CD4-positive, alpha-beta T cell (primary cell): ENCODE measurements at regions not wholly inside any gene's neighbourhood (a gene's known extent, or its start where the extent isn't known, plus 50 kb on each side); places are given as distances from the start of the nearest gene placed in this dataset.

ENCODE experiments used
- ATAC-seq: fragments of 200-7000 bp; cut with Tn5 transposase; one replicate; pipeline ENCODE4 v1.10.0; 2022; ENCODE audit warnings: mild to moderate bottlenecking; ENCODE audit not compliant: poor library complexity
- CTCF ChIA-PET: fragments of 350-600 bp; sonication (Branson Sonifier 250); formaldehyde crosslinking; loops from one replicate; lab custom pipeline; 2021; ENCODE audit warnings: antibody characterized with exemption, inconsistent platforms; lab: Charles Lee
- POLR2A ChIA-PET: fragments of 350-600 bp; sonication (Branson Sonifier 250); formaldehyde crosslinking; loops from one replicate; lab custom pipeline; 2021; ENCODE audit warnings: antibody characterized with exemption, inconsistent platforms; lab: Charles Lee
- DNase-seq, 14 experiments: peaks; one replicate each; pipeline ENCODE4 v3.0.0-alpha.2; 2013 to 2020; ENCODE audit warnings: mixed read lengths in 2 of 14
- H3K27ac ChIP-seq, 2 donors: one replicate each; pipeline versions ENCODE4 v1.5.1 to v1.7.0; 2013; ENCODE audit warnings: low read length in 2 of 2, low read depth in 1 of 2, mild to moderate bottlenecking in 1 of 2
- H3K27me3 ChIP-seq, 2 experiments: 1 replicate in 1 of 2; 2 replicates in 1 of 2; pipeline versions ENCODE4 v1.6.1 to v1.7.0; 2013; ENCODE audit warnings: low read length in 2 of 2, control low read depth in 1 of 2, mild to moderate bottlenecking in 1 of 2, moderate library complexity in 1 of 2; ENCODE audit not compliant: insufficient read depth in 2 of 2, control insufficient read depth in 1 of 2
- H3K36me3 ChIP-seq: one replicate; pipeline ENCODE4 v1.6.1; 2013; ENCODE audit warnings: low read length, control low read depth; ENCODE audit not compliant: insufficient read depth
- H3K4me1 ChIP-seq: one replicate; pipeline ENCODE4 v1.6.1; 2013; ENCODE audit warnings: low read length, control low read depth; ENCODE audit not compliant: insufficient read depth
- H3K4me3 ChIP-seq: one replicate; pipeline ENCODE4 v1.5.1; 2013; ENCODE audit warnings: mild to moderate bottlenecking, low read length, moderate library complexity
- H3K9me3 ChIP-seq, 2 experiments: 1 replicate in 1 of 2; 2 replicates in 1 of 2; pipeline versions ENCODE4 v1.6.1 to v1.7.0; 2013; ENCODE audit warnings: low read length in 2 of 2, mild to moderate bottlenecking in 2 of 2, control low read depth in 1 of 2, moderate library complexity in 1 of 2; ENCODE audit not compliant: control insufficient read depth in 1 of 2, insufficient read depth in 1 of 2
- H3K27ac Mint-ChIP-seq: one replicate; pipeline ENCODE4 v1.8.0; 2020; ENCODE audit warnings: mixed read lengths
- H3K27me3 Mint-ChIP-seq: one replicate; pipeline ENCODE4 v1.8.0; 2021; ENCODE audit warnings: mixed read lengths
- H3K36me3 Mint-ChIP-seq: one replicate; pipeline ENCODE4 v1.8.0; 2021; ENCODE audit warnings: low read depth, mixed read lengths
- H3K4me1 Mint-ChIP-seq: one replicate; pipeline ENCODE4 v1.8.0; 2021; ENCODE audit warnings: low read depth, mixed read lengths
- H3K4me3 Mint-ChIP-seq: one replicate; pipeline ENCODE4 v1.8.0; 2020; ENCODE audit warnings: mild to moderate bottlenecking, mixed read lengths
- H3K9me3 Mint-ChIP-seq: one replicate; pipeline ENCODE4 v1.8.0; 2020; ENCODE audit warnings: mixed read lengths
- CTCF ChIP-seq: fragments of 200-600 bp; IDR thresholded peaks from one replicate; pipeline ENCODE4 v1.8.0; 2022; ENCODE audit warnings: antibody characterized with exemption, mild to moderate bottlenecking
- intact Hi-C, 2 experiments: fragments of 100-400 bp; cut with DNase I in 1 of 2; cut with micrococcal nuclease in 1 of 2; formaldehyde crosslinking; loops; one replicate each; pipeline versions ENCODE4 v1.15.1 to v1.9.0; 2023 to 2025; cut with DNase I, micrococcal nuclease

GRCh38 chr16:88301886-88302285, 80.9 kb upstream of the ZNF469 start:
- Histone ChIP-seq H3K36me3 (no peaks in the 10 kb centered on the region), H3K27ac (no peak overlapping the region), H3K27me3 (peaks cover 0 to 3% of the 10 kb centered on the region in 2 experiments), H3K4me3 (no peak overlapping the region), H3K9me3 (peaks cover 0 to 20% of the 10 kb centered on the region in 2 experiments), H3K4me1 (no peaks in the 10 kb centered on the region)
- ATAC-seq (no peak), DNase-seq (no peak)
- Mint-ChIP-seq H3K27me3 (peaks cover 21% of the 10 kb centered on the region), H3K36me3 (no peaks in the 10 kb centered on the region), H3K27ac (no peak overlapping the region), H3K4me1 (no peaks in the 10 kb centered on the region), H3K4me3 (no peak overlapping the region), H3K9me3 (no peaks in the 10 kb centered on the region)
- CTCF ChIA-PET: no interaction called here
- intact Hi-C loops: no loop called here
- POLR2A ChIA-PET: no interaction called here
- TF ChIP-seq CTCF: no peak

- H3K4me3 Mint-ChIP-seq: no peak overlapping the region
- intact Hi-C loops: no loop called here
- H3K27me3 ChIP-seq: peaks cover 0 to 3% of the 10 kb centered on the region in 2 experiments
- no peaks in the 10 kb centered on the region for H3K4me1 Mint-ChIP-seq
- H3K9me3 ChIP-seq: peaks cover 0 to 20% of the 10 kb centered on the region in 2 experiments
- CTCF ChIA-PET: no interaction called here
- H3K36me3 Mint-ChIP-seq: no peaks in the 10 kb centered on the region
- no peaks in the 10 kb centered on the region for H3K4me1 ChIP-seq
- no peak for ATAC-seq
- H3K27ac ChIP-seq: no peak overlapping the region
- H3K27me3 Mint-ChIP-seq: peaks cover 21% of the 10 kb centered on the region
- POLR2A ChIA-PET: no interaction called here
- no peaks in the 10 kb centered on the region for H3K36me3 ChIP-seq
- H3K27ac Mint-ChIP-seq: no peak overlapping the region
- DNase-seq: no peak
- H3K9me3 Mint-ChIP-seq: no peaks in the 10 kb centered on the region
- H3K4me3 ChIP-seq: no peak overlapping the region
- no peak for TF ChIP-seq CTCF
These were observed 80.1 kb upstream of the ZNF469 start for GRCh38 chr16:88302666-88303065.

- H3K4me3 Mint-ChIP-seq: no peak overlapping the region
- ATAC-seq (no peak), DNase-seq (no peak)
- TF ChIP-seq CTCF: no peak
- POLR2A ChIA-PET: no interaction called here
- intact Hi-C loops: no loop called here
- no peaks in the 10 kb centered on the region for H3K4me1 Mint-ChIP-seq
- no peaks in the 10 kb centered on the region for H3K36me3 Mint-ChIP-seq
- Histone ChIP-seq H3K9me3 (peaks cover 0 to 21% of the 10 kb centered on the region in 2 experiments), H3K4me3 (no peak overlapping the region), H3K27ac (no peak overlapping the region), H3K27me3 (peaks cover 0 to 3% of the 10 kb centered on the region in 2 experiments), H3K4me1 (no peaks in the 10 kb centered on the region), H3K36me3 (no peaks in the 10 kb centered on the region)
- peaks cover 19% of the 10 kb centered on the region for H3K27me3 Mint-ChIP-seq
- CTCF ChIA-PET: no interaction called here
- H3K27ac Mint-ChIP-seq: no peak overlapping the region
- no peaks in the 10 kb centered on the region for H3K9me3 Mint-ChIP-seq
These were observed 79.4 kb upstream of the ZNF469 start for GRCh38 chr16:88303405-88303804.
